ENCODE measurements at regions not wholly inside any gene's neighbourhood (a gene's known extent, or its start where the extent isn't known, plus 50 kb on each side); places are given as distances from the start of the nearest gene placed in this dataset.

GRCh38 chr2:173713904-173714555 is 251.1 kb downstream of the SP3 start:
- TF ChIP-seq, protein P1, sequence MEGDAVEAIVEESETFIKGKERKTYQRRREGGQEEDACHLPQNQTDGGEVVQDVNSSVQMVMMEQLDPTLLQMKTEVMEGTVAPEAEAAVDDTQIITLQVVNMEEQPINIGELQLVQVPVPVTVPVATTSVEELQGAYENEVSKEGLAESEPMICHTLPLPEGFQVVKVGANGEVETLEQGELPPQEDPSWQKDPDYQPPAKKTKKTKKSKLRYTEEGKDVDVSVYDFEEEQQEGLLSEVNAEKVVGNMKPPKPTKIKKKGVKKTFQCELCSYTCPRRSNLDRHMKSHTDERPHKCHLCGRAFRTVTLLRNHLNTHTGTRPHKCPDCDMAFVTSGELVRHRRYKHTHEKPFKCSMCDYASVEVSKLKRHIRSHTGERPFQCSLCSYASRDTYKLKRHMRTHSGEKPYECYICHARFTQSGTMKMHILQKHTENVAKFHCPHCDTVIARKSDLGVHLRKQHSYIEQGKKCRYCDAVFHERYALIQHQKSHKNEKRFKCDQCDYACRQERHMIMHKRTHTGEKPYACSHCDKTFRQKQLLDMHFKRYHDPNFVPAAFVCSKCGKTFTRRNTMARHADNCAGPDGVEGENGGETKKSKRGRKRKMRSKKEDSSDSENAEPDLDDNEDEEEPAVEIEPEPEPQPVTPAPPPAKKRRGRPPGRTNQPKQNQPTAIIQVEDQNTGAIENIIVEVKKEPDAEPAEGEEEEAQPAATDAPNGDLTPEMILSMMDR (IDR thresholded peaks at IDR 0.05), result no peak
- TF ChIP-seq EP300 (IDR thresholded peaks at IDR 0.05) (no peak), POLR2A (IDR thresholded peaks at IDR 0.05) (no peak)

Data from ovary (tissue), 3 donors.